Activated CD4-positive, alpha-beta T cell treated with anti-CD3 and anti-CD28 coated beads, Interleukin-2, amount 10 ng/mL, durations not matched to agents 7 days and 5 days (primary cell): ENCODE measurements at regions not wholly inside any gene's neighbourhood (a gene's known extent, or its start where the extent isn't known, plus 50 kb on each side); places are given as distances from the start of the nearest gene placed in this dataset.

ENCODE experiments used
- CTCF ChIA-PET: fragments of 350-600 bp; sonication (Branson Sonifier 250); formaldehyde crosslinking; loops from one replicate; lab custom pipeline; 2021; ENCODE audit warnings: antibody characterized with exemption; lab: Charles Lee
- POLR2A ChIA-PET: fragments of 350-600 bp; sonication (Branson Sonifier 250); formaldehyde crosslinking; loops from one replicate; lab custom pipeline; 2021; ENCODE audit warnings: antibody characterized with exemption; lab: Charles Lee
- DNase-seq: peaks from one replicate; pipeline ENCODE4 v3.0.0-alpha.2; 2020
- H3K27ac Mint-ChIP-seq: one replicate; pipeline ENCODE4 v1.8.0; 2021; ENCODE audit warnings: mild to moderate bottlenecking, moderate library complexity, mixed read lengths
- H3K27me3 Mint-ChIP-seq: one replicate; pipeline ENCODE4 v1.8.0; 2021; ENCODE audit warnings: mixed read lengths
- H3K36me3 Mint-ChIP-seq: one replicate; pipeline ENCODE4 v1.8.0; 2021; ENCODE audit warnings: low read depth, mixed read lengths
- H3K4me1 Mint-ChIP-seq: one replicate; pipeline ENCODE4 v1.8.0; 2021; ENCODE audit warnings: mixed read lengths
- H3K4me3 Mint-ChIP-seq: one replicate; pipeline ENCODE4 v1.8.0; 2021; ENCODE audit warnings: mild to moderate bottlenecking, moderate library complexity, mixed read lengths
- H3K9me3 Mint-ChIP-seq: one replicate; pipeline ENCODE4 v1.8.0; 2021; ENCODE audit warnings: mixed read lengths

- Mint-ChIP-seq H3K36me3 (no peaks in the 10 kb centered on the region), H3K9me3 (no peaks in the 10 kb centered on the region), H3K27ac (no peak overlapping the region), H3K4me3 (no peak overlapping the region), H3K27me3 (no peaks in the 10 kb centered on the region), H3K4me1 (no peaks in the 10 kb centered on the region)
- POLR2A ChIA-PET, result no interaction called here
- no peak for DNase-seq
- CTCF ChIA-PET, result no interaction called here
Observed at GRCh38 chr5:168042284-168043068, 249.0 kb upstream of the WWC1 start.

DNA sequence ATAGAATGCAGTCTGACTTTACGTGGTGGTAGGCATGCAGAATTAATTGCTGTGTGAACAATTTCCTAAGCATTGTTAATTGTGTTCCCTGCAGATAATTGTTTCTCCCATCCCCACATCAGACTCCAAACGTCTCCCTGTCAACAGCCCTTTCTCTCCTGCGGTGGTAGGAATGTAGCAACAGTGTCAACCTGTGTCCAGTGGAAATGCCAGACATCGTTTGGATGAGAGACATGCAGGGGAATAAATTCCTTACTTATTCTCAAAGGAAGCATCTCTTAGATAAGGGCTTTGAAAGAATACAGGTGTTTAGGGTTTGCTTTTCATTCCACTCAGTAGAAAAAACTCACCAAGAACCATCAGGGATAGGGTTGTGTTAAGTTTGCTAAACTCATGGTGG lies 245.3 kb upstream of the WWC1 start:
- Mint-ChIP-seq H3K27me3 (no peaks in the 10 kb centered on the region), H3K4me3 (no peak overlapping the region), H3K36me3 (no peaks in the 10 kb centered on the region), H3K9me3 (no peaks in the 10 kb centered on the region), H3K27ac (no peak overlapping the region), H3K4me1 (no peaks in the 10 kb centered on the region)
- ChIA-PET CTCF (no interaction called here), POLR2A (no interaction called here)
- DNase-seq, result no peak

- DNase-seq, result peak; percentile 9
- POLR2A ChIA-PET, result no interaction called here
- Mint-ChIP-seq H3K36me3 (no peaks in the 10 kb centered on the region), H3K27ac (no peak overlapping the region), H3K4me1 (no peaks in the 10 kb centered on the region), H3K9me3 (no peaks in the 10 kb centered on the region), H3K4me3 (no peak overlapping the region), H3K27me3 (no peaks in the 10 kb centered on the region)
- CTCF ChIA-PET, result no interaction called here
Observed at GRCh38 chr5:168047043-168047668, 244.3 kb upstream of the WWC1 start.

DNA sequence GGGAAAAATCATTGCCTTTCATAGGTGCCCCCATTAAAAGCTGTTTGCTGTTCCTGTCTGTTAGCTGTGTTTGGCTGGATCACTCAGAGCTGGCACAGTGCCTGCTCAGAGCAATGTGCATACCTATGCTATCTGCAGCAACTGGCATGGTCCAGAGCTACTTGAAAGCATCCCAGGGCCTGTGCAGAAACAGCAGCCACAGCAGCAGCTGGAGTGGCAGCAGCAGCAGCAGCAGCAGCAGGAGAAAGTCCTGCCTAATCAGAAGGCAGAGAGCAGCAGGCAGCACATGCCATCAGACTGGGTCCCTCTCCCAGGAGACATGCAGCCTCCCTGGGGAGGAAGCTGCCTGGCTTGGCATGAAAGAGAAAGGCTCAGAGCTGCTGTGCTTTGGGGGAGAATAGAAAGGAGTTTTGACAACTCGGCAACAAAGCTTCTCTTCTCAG lies 243.8 kb upstream of the WWC1 start:
- POLR2A ChIA-PET, result no interaction called here
- Mint-ChIP-seq H3K36me3 (no peaks in the 10 kb centered on the region), H3K4me3 (no peak overlapping the region), H3K27me3 (no peaks in the 10 kb centered on the region), H3K27ac (no peak overlapping the region), H3K4me1 (no peaks in the 10 kb centered on the region), H3K9me3 (no peaks in the 10 kb centered on the region)
- DNase-seq, result no peak
- CTCF ChIA-PET, result no interaction called here

- no peaks in the 10 kb centered on the region for H3K27me3 Mint-ChIP-seq
- POLR2A ChIA-PET, result no interaction called here
- H3K4me1 Mint-ChIP-seq, result no peaks in the 10 kb centered on the region
- no peaks in the 10 kb centered on the region for H3K9me3 Mint-ChIP-seq
- no peak overlapping the region for H3K27ac Mint-ChIP-seq
- CTCF ChIA-PET, result no interaction called here
- H3K4me3 Mint-ChIP-seq, result no peak overlapping the region
- H3K36me3 Mint-ChIP-seq, result no peaks in the 10 kb centered on the region
- DNase-seq, result no peak
Observed at GRCh38 chr5:168048486-168048885, 243.0 kb upstream of the WWC1 start.

DNA sequence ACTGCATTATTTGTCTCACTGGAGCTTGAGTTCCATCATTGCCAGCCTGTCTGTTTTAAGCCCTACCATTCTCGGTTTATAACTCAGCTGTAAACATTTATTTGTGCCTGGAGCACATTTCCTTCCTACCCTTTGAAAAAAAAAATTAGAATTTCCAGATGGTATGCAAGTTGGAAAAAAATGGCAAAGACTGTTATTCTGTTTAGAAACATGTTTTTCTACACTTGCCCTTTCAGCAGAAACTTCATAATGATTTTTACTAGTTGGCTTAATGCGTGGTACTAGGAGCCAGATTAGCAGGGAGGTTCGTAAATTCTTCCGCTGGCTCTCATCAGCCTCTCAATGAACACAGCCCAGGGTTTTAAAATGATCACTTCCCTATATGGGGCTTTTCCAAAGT lies 238.8 kb upstream of the WWC1 start:
- DNase-seq, result no peak
- H3K36me3 Mint-ChIP-seq, result no peaks in the 10 kb centered on the region
- CTCF ChIA-PET, result no interaction called here
- no peak overlapping the region for H3K27ac Mint-ChIP-seq
- no peaks in the 10 kb centered on the region for H3K27me3 Mint-ChIP-seq
- no peak overlapping the region for H3K4me3 Mint-ChIP-seq
- no peaks in the 10 kb centered on the region for H3K9me3 Mint-ChIP-seq
- H3K4me1 Mint-ChIP-seq, result no peaks in the 10 kb centered on the region
- POLR2A ChIA-PET, result no interaction called here

- CTCF ChIA-PET, result no interaction called here
- H3K4me3 Mint-ChIP-seq, result no peak overlapping the region
- no peaks in the 10 kb centered on the region for H3K27me3 Mint-ChIP-seq
- POLR2A ChIA-PET, result no interaction called here
- no peaks in the 10 kb centered on the region for H3K36me3 Mint-ChIP-seq
- peaks cover 4% of the 10 kb centered on the region for H3K9me3 Mint-ChIP-seq
- no peak for DNase-seq
- no peaks in the 10 kb centered on the region for H3K4me1 Mint-ChIP-seq
- H3K27ac Mint-ChIP-seq, result no peak overlapping the region
Observed at GRCh38 chr5:168054091-168054490, 237.4 kb upstream of the WWC1 start.

DNA sequence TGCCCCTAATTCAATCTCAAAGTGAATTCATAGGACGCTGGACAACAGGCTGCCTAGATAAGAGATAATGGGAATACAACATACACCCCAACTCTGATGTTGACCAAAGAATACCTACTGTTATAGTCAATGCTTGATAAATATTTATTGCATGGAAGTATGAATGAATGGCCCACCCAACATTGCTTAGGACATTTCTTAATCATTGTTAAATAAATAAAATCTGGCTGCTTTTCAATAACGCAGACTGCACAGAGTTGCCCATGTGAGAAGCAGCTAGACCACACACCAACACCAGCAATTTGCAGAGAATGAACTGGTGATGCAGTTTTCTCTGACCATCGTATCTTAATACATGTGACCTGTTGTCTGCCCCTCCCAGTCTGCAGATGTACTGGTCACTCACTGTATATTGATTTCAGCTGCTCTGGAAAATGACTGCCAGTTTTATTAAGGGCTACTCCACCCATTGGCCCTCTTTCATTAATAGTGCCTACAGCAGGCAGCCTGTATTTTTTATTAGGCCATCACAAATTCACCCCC lies 236.2 kb upstream of the WWC1 start:
- Mint-ChIP-seq H3K4me1 (no peaks in the 10 kb centered on the region), H3K4me3 (no peak overlapping the region), H3K9me3 (peaks cover 4% of the 10 kb centered on the region), H3K36me3 (no peaks in the 10 kb centered on the region), H3K27me3 (no peaks in the 10 kb centered on the region), H3K27ac (no peak overlapping the region)
- DNase-seq, result no peak
- ChIA-PET CTCF (no interaction called here), POLR2A (no interaction called here)

- CTCF ChIA-PET, result no interaction called here
Observed at GRCh38 chr5:168055961-168056360, 235.5 kb upstream of the WWC1 start.

DNA sequence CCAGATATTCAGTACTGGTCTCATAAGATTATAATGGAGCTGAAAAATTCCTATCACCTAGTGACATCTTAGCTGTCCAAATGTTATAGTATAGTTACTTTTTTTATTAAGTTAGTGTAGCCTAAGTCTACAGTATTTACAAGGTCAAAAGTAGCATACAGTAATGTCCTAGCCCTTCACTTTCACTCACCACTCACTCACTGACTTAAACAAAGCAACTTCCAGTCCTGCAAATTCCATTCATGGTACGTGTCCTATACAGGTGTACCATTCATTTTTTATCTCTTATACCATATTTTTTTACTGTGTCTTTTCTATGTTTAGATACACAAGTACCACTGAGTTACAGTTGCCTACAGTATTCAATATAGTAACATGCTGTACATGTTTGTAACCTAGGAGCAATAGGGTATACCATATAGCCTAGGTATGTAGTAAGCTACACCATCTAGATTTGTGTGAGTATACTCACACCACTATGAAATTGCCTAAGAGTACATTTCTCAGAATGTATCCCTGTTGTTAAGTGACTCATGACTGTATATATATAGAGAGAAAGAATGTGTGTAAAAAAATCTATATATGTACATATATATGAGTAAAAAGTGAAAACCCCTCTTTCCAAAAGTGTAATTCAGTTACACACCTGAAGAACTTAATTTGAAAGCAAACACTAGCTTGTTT lies 234.8 kb upstream of the WWC1 start:
- H3K27me3 Mint-ChIP-seq, result no peaks in the 10 kb centered on the region
- no peaks in the 10 kb centered on the region for H3K4me1 Mint-ChIP-seq
- H3K27ac Mint-ChIP-seq, result no peak overlapping the region
- POLR2A ChIA-PET, result no interaction called here
- no peak overlapping the region for H3K4me3 Mint-ChIP-seq
- peaks cover 4% of the 10 kb centered on the region for H3K9me3 Mint-ChIP-seq
- H3K36me3 Mint-ChIP-seq, result no peaks in the 10 kb centered on the region
- CTCF ChIA-PET, result no interaction called here
- no peak for DNase-seq

More at GRCh38 chr5:168055961-168056360, 235.5 kb upstream of the WWC1 start:
- no peaks in the 10 kb centered on the region for H3K36me3 Mint-ChIP-seq
- no peak for DNase-seq
- POLR2A ChIA-PET, result no interaction called here
- peaks cover 4% of the 10 kb centered on the region for H3K9me3 Mint-ChIP-seq
- no peaks in the 10 kb centered on the region for H3K4me1 Mint-ChIP-seq
- H3K27me3 Mint-ChIP-seq, result no peaks in the 10 kb centered on the region
- no peak overlapping the region for H3K4me3 Mint-ChIP-seq
- no peak overlapping the region for H3K27ac Mint-ChIP-seq

GRCh38 chr5:168057905-168058304 lies 233.5 kb upstream of the WWC1 start:
- no peak overlapping the region for H3K4me3 Mint-ChIP-seq
- H3K27ac Mint-ChIP-seq, result no peak overlapping the region
- POLR2A ChIA-PET, result no interaction called here
- CTCF ChIA-PET, result no interaction called here
- no peak for DNase-seq
- H3K27me3 Mint-ChIP-seq, result no peaks in the 10 kb centered on the region
- H3K36me3 Mint-ChIP-seq, result no peaks in the 10 kb centered on the region
- H3K4me1 Mint-ChIP-seq, result no peaks in the 10 kb centered on the region
- H3K9me3 Mint-ChIP-seq, result peaks cover 4% of the 10 kb centered on the region

- Mint-ChIP-seq H3K4me3 (no peak overlapping the region), H3K9me3 (peaks cover 4% of the 10 kb centered on the region), H3K27ac (no peak overlapping the region), H3K27me3 (no peaks in the 10 kb centered on the region), H3K36me3 (no peaks in the 10 kb centered on the region), H3K4me1 (no peaks in the 10 kb centered on the region)
- ChIA-PET CTCF (no interaction called here), POLR2A (no interaction called here)
- no peak for DNase-seq
Observed at GRCh38 chr5:168059131-168059530, 232.3 kb upstream of the WWC1 start.

DNA sequence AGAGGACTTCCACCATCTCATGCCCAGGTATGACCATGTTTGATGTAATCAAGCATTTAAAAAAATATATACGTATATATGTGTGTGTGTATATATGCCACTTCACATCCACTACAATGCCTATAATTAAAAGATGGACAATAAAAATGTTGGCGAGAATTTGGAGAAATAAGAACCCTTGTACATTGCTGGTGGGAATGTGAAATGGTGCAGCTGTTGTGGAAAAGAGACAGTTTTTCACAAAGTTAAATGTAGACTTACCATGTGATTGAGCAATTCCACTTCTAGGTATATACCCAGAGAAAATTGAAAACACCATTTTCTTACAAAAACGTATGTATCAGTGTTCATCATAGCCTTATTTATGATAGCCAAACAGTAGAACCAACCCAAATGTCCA lies 229.2 kb upstream of the WWC1 start:
- CTCF ChIA-PET, result no interaction called here
- H3K27ac Mint-ChIP-seq, result no peak overlapping the region
- POLR2A ChIA-PET, result no interaction called here
- no peaks in the 10 kb centered on the region for H3K36me3 Mint-ChIP-seq
- H3K27me3 Mint-ChIP-seq, result peaks cover 2% of the 10 kb centered on the region
- H3K4me1 Mint-ChIP-seq, result no peaks in the 10 kb centered on the region
- no peak for DNase-seq
- H3K9me3 Mint-ChIP-seq, result peaks cover 4% of the 10 kb centered on the region
- no peak overlapping the region for H3K4me3 Mint-ChIP-seq
